ENCODE measurements at regions not wholly inside any gene's neighbourhood (a gene's known extent, or its start where the extent isn't known, plus 50 kb on each side); places are given as distances from the start of the nearest gene placed in this dataset.
"Not testable (repeated sequence)": the region's sequence is repeated elsewhere in the genome, so short reads cannot be mapped to it uniquely, and the experiment has no call there.

DNA sequence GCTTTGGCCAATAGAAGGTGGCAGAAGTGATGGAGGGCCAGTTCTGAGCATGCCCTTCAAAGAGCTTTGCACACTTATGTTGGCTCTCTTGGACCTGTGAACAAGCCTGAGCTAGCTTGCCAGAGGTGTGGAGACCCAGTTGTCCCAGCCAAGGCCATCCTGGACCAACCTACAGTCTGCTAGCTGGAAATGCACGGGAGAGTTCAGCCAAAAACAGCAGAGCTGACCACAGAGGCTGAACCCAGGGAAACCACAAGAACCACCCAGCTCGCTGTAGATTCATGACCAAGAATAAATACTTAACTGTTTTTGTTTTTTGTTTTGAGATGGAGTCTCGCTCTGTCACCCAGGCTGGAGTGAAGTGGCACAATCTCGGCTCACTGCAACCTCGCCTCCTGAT, 65.4 kb upstream of the HAND1 start:
- no peak for ATAC-seq

DNA sequence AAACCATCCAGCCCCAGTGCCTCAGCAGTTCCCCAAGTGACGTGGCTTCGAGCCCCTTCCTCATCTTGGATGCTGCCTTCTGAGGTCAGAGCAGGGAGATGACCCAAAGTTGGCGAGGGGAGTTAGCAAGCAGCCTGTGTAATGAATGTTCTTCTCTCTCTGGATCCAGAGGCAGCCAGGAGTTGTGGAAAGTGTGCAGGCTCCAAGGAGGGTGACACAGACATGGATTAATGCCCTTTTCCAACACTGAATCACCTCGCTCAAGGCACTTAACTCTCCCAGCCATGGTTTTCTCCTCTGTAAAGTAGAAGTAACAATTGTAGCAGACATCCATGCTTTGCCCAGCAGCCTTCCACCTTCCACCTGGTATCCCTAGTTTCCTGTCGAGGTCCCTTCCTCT, 64.6 kb upstream of the HAND1 start:
- no peak for ATAC-seq

DNA sequence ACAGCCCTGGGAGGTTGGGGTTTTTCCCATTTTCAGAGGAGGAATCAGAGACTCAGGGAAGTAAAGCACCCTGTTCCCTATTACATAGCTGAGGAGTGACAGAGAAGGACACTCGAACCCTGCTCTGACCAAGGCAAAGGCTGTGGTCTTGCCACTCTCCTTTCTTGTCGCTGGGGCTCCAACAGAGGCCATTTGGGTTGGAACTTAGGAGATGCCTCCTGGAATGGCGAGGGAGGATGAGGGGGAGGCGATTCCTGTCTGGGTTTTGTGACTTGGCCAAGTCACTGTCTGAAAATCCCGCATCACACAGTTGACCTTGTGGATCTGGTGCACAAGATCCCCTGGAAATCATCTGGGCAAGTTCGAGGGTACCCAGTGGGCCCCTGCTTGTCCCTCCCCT, 64.0 kb upstream of the HAND1 start:
- no peak for ATAC-seq

DNA sequence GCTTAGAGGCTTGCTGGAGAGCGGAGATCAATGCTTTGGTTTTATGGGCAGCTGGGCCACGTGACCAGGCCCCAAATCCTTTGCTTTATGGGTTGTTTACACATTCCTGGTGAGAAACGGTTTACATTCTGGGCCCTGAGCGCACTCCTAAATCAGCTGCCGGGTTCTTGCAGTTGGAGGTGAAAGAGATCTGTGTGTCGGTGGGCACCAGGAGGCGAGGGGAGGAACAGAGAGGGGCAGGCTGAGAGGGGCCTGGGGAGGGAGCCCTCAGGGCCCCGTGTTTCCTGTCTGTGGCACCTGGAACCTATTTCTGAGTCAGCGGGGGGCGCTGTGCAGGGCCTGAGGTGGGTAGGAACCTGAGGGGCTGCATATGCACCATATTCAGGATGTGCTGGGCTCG, 63.5 kb upstream of the HAND1 start:
- ATAC-seq: no peak

- ATAC-seq: no peak
Observed at GRCh38 chr5:154540600-154540999, 62.6 kb upstream of the HAND1 start.

DNA sequence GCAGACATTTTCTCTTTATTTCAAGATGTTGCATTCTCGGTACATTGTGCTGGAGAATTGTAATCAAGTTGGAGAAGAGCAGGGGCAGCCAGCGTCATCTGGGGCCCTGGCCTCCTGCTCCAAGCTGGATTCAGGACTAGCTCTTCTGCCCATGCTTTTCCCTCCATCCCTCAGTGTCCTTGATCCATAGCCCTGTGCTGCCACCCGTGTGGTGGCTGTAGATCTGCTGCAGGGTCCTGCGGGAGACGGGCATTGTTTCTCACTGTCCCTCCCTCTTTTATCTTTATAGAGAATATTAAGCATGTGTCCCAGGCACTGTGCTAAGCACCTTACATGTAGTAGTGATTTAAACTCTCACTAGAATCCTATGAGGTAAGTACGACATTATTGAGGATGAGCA, 60.5 kb upstream of the HAND1 start:
- ATAC-seq: no peak

- ATAC-seq: not testable (repeated sequence)
Observed at GRCh38 chr5:154536439-154536838, 58.4 kb upstream of the HAND1 start.

GRCh38 chr5:154535535-154535934, 57.5 kb upstream of the HAND1 start:
- no peak for ATAC-seq

DNA sequence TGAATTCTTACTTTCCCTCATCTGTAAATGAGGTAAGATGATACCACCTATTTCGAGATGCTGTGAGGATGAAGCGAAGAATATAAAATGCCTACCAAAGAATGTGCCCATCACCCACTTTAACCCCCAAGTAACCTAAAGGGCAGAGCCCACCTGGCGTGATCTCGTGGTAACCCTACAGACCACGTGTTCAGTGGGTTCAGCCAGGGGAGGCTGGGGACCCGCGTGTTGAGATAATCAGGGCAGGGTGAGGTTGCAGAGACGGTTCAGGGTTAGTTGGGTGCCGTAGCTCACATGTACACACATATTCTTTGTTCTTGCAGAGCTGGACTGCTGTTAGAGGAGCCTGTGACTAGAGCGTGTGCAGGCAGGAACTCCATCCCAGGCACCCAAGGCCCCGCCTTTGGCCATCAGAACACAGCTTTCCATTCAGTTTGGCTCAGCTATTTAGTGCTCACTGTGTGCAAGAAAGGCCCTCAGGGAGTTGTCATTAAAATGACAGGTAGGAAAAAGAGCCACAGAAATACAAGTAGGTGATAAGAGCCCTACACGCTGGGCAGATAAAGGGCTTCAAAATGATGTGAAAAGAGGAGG, 56.5 kb upstream of the HAND1 start:
- ATAC-seq: no peak

DNA sequence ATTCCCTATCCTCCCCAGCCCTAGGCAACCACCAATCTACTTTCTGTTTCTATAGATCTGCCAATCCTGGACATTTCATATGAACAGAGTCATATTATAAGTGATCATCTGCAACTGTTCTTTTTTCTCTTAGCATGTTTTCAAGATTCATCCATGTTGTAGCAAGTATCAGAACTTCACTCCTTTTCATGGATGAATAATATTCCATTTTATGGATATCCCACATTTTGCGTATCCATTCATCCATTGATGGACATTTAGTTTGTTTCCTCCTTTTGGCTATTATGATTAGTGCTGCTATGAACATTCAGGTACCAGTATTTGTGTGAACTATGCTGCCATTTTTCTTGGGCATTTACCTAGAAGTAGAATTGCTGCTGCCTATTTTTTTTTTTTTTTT, 51.3 kb upstream of the HAND1 start:
- ATAC-seq: no peak

- ATAC-seq: no peak
Observed at GRCh38 chr5:154528005-154528594, 50.1 kb upstream of the HAND1 start.
